ENCODE measurements at regions not wholly inside any gene's neighbourhood (a gene's known extent, or its start where the extent isn't known, plus 50 kb on each side); places are given as distances from the start of the nearest gene placed in this dataset.

DNA sequence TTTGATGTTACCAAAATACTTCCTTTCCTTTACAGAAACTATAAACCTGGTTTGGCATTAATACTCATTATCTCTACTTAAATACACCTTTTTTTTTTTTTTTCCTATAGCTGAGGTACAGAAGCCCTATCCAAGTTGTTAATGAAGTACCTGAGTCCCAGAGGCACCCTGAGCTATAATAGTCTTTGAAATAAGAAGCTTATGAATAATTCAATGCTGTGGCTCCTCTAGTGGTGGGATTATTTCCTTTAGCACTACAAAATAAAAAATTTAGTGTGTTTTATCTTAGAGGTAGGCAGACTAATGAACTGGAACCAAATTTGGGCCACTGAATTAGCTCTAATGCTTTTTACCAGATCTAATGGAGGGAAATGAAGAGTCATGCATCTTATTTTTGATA is 611.9 kb downstream of the EDEM1 start:
- TF ChIP-seq, protein P1, sequence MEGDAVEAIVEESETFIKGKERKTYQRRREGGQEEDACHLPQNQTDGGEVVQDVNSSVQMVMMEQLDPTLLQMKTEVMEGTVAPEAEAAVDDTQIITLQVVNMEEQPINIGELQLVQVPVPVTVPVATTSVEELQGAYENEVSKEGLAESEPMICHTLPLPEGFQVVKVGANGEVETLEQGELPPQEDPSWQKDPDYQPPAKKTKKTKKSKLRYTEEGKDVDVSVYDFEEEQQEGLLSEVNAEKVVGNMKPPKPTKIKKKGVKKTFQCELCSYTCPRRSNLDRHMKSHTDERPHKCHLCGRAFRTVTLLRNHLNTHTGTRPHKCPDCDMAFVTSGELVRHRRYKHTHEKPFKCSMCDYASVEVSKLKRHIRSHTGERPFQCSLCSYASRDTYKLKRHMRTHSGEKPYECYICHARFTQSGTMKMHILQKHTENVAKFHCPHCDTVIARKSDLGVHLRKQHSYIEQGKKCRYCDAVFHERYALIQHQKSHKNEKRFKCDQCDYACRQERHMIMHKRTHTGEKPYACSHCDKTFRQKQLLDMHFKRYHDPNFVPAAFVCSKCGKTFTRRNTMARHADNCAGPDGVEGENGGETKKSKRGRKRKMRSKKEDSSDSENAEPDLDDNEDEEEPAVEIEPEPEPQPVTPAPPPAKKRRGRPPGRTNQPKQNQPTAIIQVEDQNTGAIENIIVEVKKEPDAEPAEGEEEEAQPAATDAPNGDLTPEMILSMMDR (IDR thresholded peaks at IDR 0.05): no peak
- TF ChIP-seq POLR2A (IDR thresholded peaks at IDR 0.05) (no peak), EP300 (IDR thresholded peaks at IDR 0.05) (no peak)
